Calu3 (cell line): ENCODE measurements at regions not wholly inside any gene's neighbourhood (a gene's known extent, or its start where the extent isn't known, plus 50 kb on each side); places are given as distances from the start of the nearest gene placed in this dataset.
"Not testable (repeated sequence)": the region's sequence is repeated elsewhere in the genome, so short reads cannot be mapped to it uniquely, and the experiment has no call there.

Experiments
- BruUV-seq: library from RNA; stranded (reverse); fragments of 400-500 nt; replicated peaks from 2 replicates; lab custom pipeline; 2021; lab: Mats Ljungman, UMichigan
- CTCF ChIA-PET: fragments of 300-600 bp; sonication (Branson Sonifier 250); formaldehyde crosslinking; loops from one replicate; lab custom pipeline; 2022; ENCODE audit warnings: antibody characterized with exemption; lab: Charles Lee
- DNase-seq: peaks from one replicate; pipeline ENCODE4 v3.0.0; 2022
- H3K27ac Mint-ChIP-seq: one replicate; pipeline ENCODE4 v1.8.0; 2022; ENCODE audit warnings: mixed read lengths; ENCODE audit not compliant: unreplicated experiment
- H3K27me3 Mint-ChIP-seq: one replicate; pipeline ENCODE4 v1.8.0; 2022; ENCODE audit warnings: mixed read lengths; ENCODE audit not compliant: unreplicated experiment
- H3K36me3 Mint-ChIP-seq: one replicate; pipeline ENCODE4 v1.8.0; 2022; ENCODE audit warnings: mild to moderate bottlenecking, moderate library complexity, mixed read lengths; ENCODE audit not compliant: insufficient read depth, unreplicated experiment
- H3K4me1 Mint-ChIP-seq: one replicate; pipeline ENCODE4 v1.8.0; 2022; ENCODE audit warnings: mild to moderate bottlenecking, low read depth, mixed read lengths; ENCODE audit not compliant: unreplicated experiment
- H3K4me3 Mint-ChIP-seq: one replicate; pipeline ENCODE4 v1.8.0; 2022; ENCODE audit warnings: mild to moderate bottlenecking, low read depth, moderate library complexity, mixed read lengths; ENCODE audit not compliant: unreplicated experiment
- H3K9me3 Mint-ChIP-seq: one replicate; pipeline ENCODE4 v1.8.0; 2022; ENCODE audit warnings: low read depth, mixed read lengths; ENCODE audit not compliant: unreplicated experiment
- intact Hi-C: fragments of 100-400 bp; cut with micrococcal nuclease; formaldehyde crosslinking; loops from one replicate; pipeline ENCODE4 v1.10.0; 2022; ENCODE audit not compliant: unreplicated experiment
- TF ChIP-seq, protein P1 (sequence below): fragments of 200-600 bp; IDR thresholded peaks from one replicate; pipeline ENCODE4 v1.8.0; 2022; ENCODE audit warnings: antibody characterized with exemption; ENCODE audit not compliant: unreplicated experiment

DNA sequence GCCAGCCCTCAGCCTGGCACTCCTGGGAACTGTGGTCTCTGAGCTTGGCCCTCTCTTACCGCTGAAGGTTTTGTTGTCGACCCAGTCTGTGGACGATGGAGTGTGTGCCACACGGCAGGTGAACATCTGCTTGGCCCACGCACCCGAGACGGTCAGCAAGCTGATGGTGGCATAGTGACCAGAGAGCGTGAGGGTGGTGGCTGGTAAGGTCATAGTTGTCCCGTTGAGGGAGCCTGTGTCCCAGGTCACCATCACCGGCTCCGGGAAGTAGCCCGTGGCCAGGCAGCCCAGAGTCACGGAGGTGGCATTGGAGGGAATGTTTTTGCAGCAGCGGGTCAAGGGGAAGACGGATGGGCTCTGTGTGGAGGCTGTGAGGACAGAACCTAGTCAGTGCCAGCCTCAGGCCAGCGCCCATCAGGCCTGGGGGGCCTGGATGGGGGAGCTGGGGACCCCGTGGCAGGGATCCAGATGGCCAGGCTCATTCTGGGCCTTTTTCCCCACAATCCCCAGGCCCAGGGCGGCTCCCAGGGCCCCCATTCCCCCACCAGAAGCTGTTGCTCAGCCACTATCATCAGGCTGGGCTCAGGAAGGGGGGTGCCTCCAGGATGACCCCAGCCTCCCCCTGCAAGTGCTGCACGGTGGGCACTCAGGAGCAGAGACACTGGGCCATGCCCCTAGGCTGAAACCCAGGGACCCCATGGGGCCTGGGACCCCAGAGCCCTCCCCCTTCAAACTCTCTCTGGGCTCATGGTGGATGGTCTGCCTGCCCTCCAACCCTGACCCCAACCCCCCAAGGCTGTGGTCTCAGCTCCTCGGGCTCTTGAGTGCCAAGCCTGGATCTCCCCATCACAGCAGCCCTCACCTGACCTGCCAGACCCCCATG lies 75.2 kb downstream of the TMEM121 start:
- no peak for DNase-seq
- intact Hi-C loops = no loop called here
- Mint-ChIP-seq H3K4me3 (no peak overlapping the region), H3K9me3 (no peaks in the 10 kb centered on the region), H3K27ac (no peak overlapping the region), H3K4me1 (no peaks in the 10 kb centered on the region), H3K27me3 (peaks cover 16% of the 10 kb centered on the region), H3K36me3 (no peaks in the 10 kb centered on the region)
- CTCF ChIA-PET = no interaction called here
- no TSS peak for BruUV-seq
- TF ChIP-seq, protein P1, sequence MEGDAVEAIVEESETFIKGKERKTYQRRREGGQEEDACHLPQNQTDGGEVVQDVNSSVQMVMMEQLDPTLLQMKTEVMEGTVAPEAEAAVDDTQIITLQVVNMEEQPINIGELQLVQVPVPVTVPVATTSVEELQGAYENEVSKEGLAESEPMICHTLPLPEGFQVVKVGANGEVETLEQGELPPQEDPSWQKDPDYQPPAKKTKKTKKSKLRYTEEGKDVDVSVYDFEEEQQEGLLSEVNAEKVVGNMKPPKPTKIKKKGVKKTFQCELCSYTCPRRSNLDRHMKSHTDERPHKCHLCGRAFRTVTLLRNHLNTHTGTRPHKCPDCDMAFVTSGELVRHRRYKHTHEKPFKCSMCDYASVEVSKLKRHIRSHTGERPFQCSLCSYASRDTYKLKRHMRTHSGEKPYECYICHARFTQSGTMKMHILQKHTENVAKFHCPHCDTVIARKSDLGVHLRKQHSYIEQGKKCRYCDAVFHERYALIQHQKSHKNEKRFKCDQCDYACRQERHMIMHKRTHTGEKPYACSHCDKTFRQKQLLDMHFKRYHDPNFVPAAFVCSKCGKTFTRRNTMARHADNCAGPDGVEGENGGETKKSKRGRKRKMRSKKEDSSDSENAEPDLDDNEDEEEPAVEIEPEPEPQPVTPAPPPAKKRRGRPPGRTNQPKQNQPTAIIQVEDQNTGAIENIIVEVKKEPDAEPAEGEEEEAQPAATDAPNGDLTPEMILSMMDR = no peak

DNA sequence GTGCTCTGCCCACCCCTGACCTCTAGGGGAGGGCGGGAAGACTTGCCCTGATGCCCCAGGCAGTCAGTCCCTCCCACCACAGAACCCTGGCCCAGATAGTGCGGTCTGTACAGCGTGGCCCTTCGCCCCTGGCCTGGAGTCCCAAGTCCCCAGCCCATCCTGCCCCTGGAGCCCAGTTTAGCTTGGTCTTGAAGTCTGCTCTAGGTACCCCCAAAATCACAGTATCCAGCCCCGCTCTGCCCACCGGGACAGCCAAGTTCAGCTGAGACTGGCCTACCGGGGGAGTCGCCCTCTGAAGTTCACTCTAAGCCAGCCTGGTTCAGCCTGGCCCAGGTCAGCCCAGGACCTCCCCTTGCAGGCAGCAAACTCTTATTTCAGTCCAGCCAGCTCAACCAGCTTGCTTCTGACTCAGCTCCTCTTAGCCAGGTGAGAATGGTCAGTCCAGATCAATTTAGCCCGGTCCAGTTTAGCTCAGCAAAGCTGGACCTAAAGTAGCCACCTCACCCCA lies 75.9 kb downstream of the TMEM121 start:
- no peak overlapping the region for H3K27ac Mint-ChIP-seq
- no peaks in the 10 kb centered on the region for H3K36me3 Mint-ChIP-seq
- CTCF ChIA-PET = no interaction called here
- H3K4me1 Mint-ChIP-seq = no peaks in the 10 kb centered on the region
- no TSS peak for BruUV-seq
- DNase-seq = no peak
- no peaks in the 10 kb centered on the region for H3K9me3 Mint-ChIP-seq
- intact Hi-C loops = no loop called here
- no peak overlapping the region for H3K4me3 Mint-ChIP-seq
- TF ChIP-seq, protein P1 = no peak
- peaks cover 13% of the 10 kb centered on the region for H3K27me3 Mint-ChIP-seq

DNA sequence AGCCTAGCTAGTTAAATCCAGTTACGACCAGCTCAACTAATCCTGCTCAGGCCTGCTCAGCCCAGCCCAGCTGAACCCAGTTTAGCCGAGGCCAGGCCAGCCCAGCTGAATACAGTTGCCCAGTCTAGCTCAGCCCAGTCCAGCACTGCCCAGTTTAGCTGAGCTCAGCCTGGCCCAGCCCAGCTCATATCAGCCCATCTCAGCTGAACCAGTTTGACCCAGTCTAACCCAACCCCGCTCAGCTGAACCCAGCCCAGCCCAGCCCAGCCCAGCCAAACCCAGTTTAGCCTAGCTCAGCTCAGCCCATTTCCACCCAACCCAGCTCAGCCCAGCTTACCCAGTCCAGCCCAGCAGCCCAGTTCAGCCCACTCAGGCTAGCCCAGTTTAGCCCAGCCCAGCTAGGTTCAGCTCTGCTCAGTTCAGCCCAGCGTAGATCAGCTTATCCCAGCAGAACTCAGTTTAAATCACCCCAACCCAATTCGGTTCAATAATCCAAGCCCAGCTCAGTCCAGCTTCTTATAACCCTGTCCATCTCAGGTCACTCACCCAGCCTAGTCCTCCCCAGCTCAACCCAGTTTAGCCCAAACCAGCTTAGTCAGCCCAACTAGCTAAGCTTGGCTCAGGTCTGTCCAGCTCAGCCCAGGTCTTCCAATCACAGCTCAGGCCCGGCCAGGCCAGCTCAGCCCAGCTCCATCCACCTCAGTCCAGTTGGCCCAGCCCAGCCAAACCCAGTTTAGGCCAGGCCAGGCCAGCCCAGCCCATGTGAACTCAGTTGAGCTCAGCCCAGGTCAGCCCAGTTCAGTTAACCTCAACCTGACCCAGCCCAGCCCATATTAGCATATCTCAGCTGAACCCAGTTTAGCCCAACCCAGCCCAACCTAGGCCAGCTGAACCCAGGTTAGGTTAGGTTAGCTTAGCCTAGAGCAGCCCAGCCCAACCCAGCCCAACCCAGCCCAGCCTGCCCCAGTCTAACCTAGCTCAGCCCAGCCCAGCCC lies 76.7 kb downstream of the TMEM121 start:
- TF ChIP-seq, protein P1 = no peak
- peaks cover 13% of the 10 kb centered on the region for H3K27me3 Mint-ChIP-seq
- H3K4me3 Mint-ChIP-seq = no peak overlapping the region
- no TSS peak for BruUV-seq
- no peak overlapping the region for H3K27ac Mint-ChIP-seq
- no peaks in the 10 kb centered on the region for H3K4me1 Mint-ChIP-seq
- no peaks in the 10 kb centered on the region for H3K36me3 Mint-ChIP-seq
- intact Hi-C loops = no loop called here
- CTCF ChIA-PET = no interaction called here
- H3K9me3 Mint-ChIP-seq = no peaks in the 10 kb centered on the region
- no peak for DNase-seq

DNA sequence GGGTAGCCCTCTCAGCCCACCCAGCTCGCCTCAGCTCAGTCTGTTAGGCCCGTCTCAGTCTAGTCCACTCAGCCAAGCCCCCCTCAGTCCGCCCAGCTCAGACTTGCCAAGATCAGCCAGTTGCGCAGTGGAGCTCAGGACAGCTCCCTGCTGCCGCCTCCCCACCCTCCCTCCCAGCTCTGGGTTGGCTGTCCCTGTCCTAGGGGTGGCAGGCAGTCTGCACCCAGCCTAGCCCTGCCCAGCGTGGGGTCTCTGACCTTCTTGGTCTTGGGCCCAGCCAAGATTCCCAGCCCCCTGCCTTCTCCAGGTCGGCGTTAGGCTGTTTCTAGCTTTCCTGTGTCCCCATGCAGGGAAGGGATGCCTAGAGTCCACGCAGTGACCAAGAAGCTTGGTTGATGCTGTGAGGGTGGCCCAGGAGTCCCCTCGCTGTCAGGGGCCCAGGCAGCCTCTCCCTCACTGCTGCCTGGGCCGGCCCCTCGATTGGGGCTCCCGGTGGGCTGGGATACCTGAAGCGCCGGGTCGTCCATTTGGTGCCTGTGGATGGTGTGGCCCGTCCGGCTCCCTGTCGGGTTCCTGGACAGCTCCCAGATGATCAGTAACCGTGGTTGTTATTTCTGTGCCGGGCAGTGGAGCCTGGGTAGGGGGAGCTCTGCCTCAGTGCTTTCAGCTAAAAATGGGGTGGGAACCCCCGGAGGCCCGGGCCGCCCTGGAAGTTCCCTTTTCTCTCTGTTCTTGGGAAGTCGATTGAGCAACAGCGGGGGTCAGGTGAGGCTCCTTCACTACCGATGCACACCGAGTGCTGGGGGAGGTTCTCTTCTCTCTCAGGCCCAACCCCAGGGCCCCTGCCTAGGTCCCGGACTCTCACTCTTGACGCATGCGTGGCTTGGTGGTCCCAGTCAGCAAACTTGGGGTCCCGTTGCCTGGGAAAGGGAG lies 78.4 kb downstream of the TMEM121 start:
- intact Hi-C loops, DNase-seq, H3K4me1 Mint-ChIP-seq, H3K36me3 Mint-ChIP-seq, CTCF ChIA-PET, BruUV-seq, H3K4me3 Mint-ChIP-seq, H3K27ac Mint-ChIP-seq, H3K9me3 Mint-ChIP-seq: not testable (repeated sequence)
- peaks cover 13% of the 10 kb centered on the region for H3K27me3 Mint-ChIP-seq
